Spleen (tissue), 7 donors: ENCODE measurements at regions not wholly inside any gene's neighbourhood (a gene's known extent, or its start where the extent isn't known, plus 50 kb on each side); places are given as distances from the start of the nearest gene placed in this dataset.

Experiments used
- CTCF ChIP-seq, 11 experiments: fragments of 200-600 bp in 7 of 11; fragments of 450-650 bp in 4 of 11; sonication (generic) in 4 of 11; IDR thresholded peaks in 8 of 11; conservative IDR thresholded peaks in 3 of 11; 1 replicate in 7 of 11; 2 replicates in 4 of 11; pipeline versions ENCODE4 v1.4.0 to v1.8.0; 2016 to 2021; ENCODE audit warnings: antibody characterized with exemption in 11 of 11, inconsistent platforms in 4 of 11, mild to moderate bottlenecking in 1 of 11
- POLR2A ChIP-seq, 3 donors: fragments of 450-650 bp; IDR thresholded peaks; one replicate each; pipeline ENCODE4 v1.5.1; 2017; ENCODE audit warnings: antibody characterized with exemption in 3 of 3, mild to moderate bottlenecking in 1 of 3
- POLR2AphosphoS5 ChIP-seq, 3 donors: sonication (generic); formaldehyde crosslinking; IDR thresholded peaks; one replicate each; pipeline ENCODE4 v1.5.1; 2017; ENCODE audit warnings: antibody characterized with exemption in 3 of 3
- donor health status: DM: no; HTN: no; CAD: no; lungs with moderate emphysema.
- donor health status: DM: no; HTN: no; CAD: no.
- donor health status: DM: no; HTN: no; CAD: no.

GRCh38 chr5:130578354-130578753, 586.7 kb downstream of the HINT1 start:
- TF ChIP-seq CTCF (IDR thresholded peaks at IDR 0.05 in 8 of 11, conservative IDR thresholded peaks at IDR 0.05 in 3 of 11) (no peak), POLR2A (IDR thresholded peaks at IDR 0.05) (no peak), POLR2AphosphoS5 (IDR thresholded peaks at IDR 0.05) (no peak)
